NCI-H510A (cell line): ENCODE measurements at regions not wholly inside any gene's neighbourhood (a gene's known extent, or its start where the extent isn't known, plus 50 kb on each side); places are given as distances from the start of the nearest gene placed in this dataset.

Source experiments
- DNase-seq: peaks from one replicate; lab custom pipeline; 2025; lab: John Stamatoyannopoulos, UW

DNA sequence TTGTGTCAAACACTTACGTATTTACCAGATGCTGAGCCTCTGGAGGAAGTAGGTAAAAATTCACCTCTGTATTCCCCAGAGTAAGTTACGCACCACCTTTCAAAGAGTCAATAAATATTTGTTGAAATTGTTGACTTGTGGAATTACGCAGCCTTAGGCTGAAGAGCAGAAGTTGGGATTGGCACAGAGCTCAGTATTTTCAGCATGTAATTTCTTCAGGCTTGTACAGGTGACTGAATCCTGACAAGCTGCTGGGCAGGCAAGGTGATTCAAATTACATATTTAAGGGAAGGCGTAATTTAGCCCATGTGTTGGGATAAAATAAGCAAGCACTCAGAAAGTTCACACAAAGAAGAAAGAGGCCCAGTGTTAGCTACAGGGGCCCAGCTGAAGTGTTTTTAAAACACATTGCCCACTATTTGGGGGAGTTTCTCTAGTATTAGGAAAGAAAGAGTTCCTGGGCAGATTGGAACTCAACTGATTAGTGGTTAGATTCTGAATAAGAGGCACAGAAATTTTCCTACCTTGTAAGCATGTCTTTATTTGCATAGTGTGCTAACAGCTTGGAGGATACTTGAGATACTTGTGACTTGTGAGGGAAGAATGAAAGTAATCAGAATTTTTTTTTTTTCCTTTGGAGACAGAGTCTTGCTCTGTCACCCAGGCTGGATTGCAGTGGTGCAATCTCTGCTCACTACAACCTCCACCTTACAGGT lies 165.3 kb upstream of the FBXL7 start:
- no peak for DNase-seq

DNA sequence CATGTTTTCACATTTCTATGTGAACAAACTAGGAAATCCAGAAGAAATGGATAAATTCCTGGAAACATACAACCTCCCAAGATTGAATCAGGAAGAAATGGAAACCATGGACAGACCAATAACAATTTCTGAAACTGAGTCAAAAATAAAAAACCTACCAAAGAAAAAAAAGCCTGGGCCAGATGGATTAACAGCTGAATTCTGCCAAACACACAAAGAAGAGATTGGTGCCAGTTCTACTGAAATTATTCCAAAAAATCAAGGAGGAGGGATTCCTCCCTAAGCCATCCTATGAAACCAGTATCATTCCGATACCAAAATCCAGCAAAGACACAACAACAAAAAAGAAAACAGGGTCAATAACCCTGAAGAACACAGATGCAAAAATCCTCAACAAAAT lies 166.9 kb upstream of the FBXL7 start:
- DNase-seq: no peak

DNA sequence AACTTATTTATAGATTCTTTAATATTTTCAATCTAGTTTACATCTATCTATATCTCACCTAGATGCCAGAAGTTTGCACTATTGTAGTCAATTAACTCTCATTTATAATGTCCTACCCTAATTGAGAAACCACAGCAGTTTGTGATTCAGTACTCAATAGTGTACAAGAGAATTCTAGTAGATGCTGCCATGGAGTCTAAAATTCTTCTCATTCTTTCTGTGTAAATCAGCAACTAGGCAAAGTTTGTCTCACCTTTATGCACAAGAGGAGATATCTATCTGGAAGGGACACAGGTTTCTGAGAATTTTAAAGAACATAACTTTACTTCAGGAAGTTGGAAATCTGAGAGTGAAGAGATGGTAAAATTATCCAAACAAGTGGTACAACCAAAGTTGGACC lies 173.0 kb upstream of the FBXL7 start:
- DNase-seq: no peak

- DNase-seq: no peak
These were observed 173.5 kb upstream of the FBXL7 start for GRCh38 chr5:15326471-15326870.

- no peak for DNase-seq
These were observed 177.6 kb upstream of the FBXL7 start for GRCh38 chr5:15322421-15322820.

DNA sequence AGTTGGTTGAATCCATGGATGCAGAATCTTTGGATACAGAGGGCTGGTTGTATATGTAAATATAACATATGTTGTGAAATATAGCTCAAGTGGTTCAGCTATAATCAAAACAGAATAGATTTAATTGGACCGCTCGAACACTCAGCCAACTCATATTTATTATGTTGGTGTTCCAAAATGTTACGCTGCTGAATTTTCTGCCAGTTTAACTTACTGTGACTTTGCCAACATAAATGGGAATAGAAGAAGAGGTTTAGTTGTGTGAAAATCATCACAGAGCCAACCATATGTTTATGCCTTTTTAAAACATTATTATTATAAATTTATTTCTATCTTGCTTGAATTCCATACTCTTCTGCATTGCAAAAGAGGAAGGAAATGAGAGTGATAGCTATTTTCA lies 178.2 kb upstream of the FBXL7 start:
- DNase-seq: no peak

- no peak for DNase-seq
These were observed 179.1 kb upstream of the FBXL7 start for GRCh38 chr5:15320871-15321270.

GRCh38 chr5:15304914-15305834 lies 194.8 kb upstream of the FBXL7 start:
- no peak for DNase-seq

DNA sequence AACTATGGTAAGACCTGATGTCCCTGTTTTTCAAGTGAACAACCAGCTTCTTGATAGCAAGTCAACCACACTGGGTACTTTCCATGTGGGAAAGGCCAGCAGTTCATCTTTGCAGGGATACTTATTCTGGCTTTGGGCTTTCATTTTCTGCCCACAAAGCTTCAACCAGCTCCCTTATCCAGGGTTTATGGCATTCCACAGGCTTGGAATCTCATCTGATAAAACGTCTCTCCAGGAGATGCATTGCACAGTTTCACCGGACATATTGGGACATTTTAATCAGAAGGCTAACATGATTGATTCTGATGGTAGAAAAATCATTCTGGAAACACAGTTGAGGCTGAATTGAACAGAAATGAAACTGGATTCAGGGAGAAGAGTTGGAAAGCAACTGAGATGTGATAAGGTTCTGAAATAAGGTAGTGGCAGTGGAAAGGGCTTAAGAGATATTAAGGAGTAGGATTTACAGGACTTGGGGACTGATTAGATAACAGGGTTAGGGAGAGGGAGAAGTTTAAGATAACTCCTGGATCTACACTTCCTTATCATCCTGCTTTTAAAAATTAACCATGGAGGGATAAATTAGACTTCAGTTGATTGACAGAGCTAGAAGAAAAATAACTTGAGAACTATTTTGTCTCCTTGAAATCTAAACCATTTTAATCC lies 195.8 kb upstream of the FBXL7 start:
- no peak for DNase-seq

DNA sequence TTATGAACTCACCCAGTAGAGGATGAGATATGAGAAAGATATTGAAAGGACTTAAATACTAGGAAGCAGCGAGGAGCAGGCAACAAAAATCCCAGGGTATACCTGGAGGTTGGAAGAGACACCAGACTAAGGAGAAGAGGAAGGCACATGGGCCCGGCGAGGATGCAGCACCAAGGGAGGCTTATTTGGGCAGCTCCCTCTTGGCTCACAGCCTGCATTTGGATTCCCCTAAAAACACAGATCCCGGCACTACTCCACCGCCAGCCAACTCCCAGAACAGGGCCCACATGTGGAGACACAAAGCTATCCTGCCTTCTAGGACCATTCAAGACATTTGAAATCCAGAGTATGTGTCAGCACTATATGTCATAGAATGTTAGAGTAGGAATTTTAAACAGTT lies 199.8 kb upstream of the FBXL7 start:
- DNase-seq: no peak

GRCh38 chr5:15290953-15291352 lies 209.0 kb upstream of the FBXL7 start:
- no peak for DNase-seq

DNA sequence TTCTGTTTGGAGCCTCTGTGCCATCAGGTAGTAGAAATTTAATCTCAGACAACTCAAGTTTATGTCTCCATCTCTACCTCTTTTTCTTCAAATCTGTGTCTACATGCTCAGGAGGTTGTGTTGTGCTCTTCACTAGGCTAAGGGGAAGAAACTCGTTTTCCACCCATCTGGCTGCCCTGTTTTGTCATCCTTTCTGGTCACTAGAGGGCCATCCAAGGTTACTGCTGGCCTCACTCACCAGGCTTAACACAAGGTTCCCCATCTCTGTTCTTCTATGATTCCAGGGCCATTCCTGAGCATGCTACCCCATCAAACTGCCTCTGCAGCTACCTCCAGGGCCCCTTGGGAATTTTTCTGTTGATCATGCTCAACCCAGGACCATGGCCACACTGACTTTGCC lies 213.3 kb upstream of the FBXL7 start:
- DNase-seq: no peak

- DNase-seq: no peak
These were observed 213.9 kb upstream of the FBXL7 start for GRCh38 chr5:15285901-15286583.

DNA sequence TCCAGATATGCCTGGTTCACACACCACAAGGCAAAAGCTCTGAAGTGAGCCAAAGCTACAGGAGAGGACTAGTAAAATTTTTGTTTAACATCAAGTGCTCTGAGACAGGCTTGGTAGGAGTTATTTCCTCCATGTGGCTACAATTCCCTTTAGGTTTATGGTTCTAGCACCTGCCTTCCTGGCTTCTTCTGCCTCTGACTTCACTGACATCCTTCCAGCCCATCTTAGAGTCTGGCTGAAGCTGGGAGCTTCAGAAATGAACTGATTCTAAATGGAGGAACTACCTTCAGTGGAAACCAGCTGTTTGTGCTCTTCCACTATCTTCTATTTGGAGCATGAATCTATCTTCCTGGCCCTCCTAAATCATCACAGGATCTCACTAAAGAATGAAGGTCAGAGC lies 215.3 kb upstream of the FBXL7 start:
- DNase-seq: no peak

DNA sequence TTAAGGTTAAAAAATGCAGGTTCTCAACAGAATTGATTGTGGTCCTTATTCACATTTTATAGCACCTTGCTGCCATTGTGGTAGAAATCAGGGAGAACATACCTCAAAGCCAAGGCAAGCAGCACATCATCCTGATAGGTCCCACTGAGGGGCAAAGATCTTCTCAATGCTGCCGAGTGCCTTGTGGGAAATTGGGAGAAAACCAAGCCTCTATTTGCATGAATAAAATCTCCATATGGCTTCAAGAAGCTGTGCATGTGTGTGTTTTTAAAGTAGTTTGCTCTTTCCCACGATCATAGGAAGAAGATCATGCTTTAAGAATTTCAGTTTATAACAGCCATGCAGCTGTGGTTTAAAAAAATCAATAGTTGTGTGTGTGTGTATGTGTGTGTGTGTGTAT lies 216.9 kb upstream of the FBXL7 start:
- no peak for DNase-seq

GRCh38 chr5:15282611-15283010 lies 217.4 kb upstream of the FBXL7 start:
- DNase-seq: no peak

- peak; percentile 16 for DNase-seq
These were observed 228.4 kb upstream of the FBXL7 start for GRCh38 chr5:15271596-15271995.

DNA sequence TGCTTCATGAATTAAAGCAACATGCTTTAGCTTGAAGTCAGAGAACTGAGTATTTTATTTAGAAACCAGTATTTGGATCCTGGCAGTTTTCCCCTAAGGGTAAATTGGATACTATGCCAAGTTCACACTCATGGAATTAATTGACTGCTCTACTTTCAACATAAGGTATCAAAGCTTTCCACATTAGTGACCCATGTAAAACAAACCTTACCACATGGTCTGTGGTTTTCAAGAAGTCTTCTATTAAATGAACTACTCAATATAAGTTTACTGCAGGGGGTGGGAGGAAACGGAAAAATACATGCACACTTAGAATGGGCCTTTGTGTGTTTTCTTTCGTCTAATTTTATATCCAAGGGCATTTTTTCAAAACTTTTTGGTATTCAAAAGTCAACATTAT lies 232.0 kb upstream of the FBXL7 start:
- no peak for DNase-seq

DNA sequence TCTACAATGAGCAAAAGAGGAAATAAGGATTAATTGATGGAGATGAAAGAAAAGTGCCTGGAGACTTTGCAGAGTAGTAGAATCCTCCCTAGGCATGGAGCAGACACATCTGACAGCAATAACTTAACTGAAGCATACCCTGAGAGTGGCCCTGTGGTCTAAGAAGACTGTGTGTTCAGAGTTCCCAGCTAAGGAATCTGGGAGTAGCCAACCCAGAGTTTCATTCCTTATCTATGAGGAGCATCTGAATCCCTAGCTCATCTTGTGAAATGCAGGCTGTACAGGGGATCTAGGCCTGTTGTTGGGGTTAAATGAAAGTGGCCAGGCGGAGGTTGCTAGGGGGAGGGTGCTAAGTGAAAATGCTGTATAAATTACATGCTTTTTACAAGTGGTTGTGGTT lies 233.1 kb upstream of the FBXL7 start:
- DNase-seq: no peak

DNA sequence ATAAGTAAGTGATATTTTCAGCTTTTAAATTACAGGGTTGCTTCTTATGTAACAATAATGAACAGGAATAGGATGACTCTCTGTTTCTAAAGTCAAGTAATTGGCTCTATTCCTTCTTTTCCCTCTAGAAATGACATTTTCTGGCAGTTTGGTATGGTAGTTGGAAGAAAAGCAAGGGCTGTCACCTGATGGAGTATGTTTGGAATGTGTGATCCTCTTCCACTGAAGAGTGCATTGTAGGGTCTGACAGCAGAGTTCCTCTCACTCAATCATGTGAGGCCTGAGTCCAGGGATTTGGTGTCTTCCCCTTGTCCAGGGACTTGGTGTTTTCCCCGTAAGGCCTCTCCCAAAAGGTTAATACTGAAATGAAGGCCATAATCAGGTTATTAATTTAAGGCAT lies 233.8 kb upstream of the FBXL7 start:
- DNase-seq: no peak

DNA sequence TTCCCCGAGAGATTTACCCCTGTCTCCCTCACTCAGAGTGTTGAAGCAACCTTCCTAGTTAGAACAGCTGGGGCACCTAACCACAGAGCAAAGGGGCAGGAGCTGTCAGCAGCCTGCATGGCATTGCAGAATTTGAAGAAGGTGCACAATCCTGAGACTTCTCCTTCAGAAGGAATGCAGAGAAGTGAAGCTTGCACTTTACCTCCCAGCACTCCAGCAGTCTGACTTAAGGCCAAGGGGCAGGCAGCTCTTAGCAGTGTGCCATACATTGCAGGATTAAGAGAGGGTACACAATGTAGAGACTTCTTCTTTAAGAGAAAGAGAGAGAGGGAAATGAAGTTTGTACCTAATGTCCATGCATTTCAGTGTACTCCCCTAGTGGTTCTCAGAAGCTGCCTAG lies 236.0 kb upstream of the FBXL7 start:
- DNase-seq: no peak

- no peak for DNase-seq
These were observed 236.6 kb upstream of the FBXL7 start for GRCh38 chr5:15263406-15263805.
